ENCODE measurements at regions not wholly inside any gene's neighbourhood (a gene's known extent, or its start where the extent isn't known, plus 50 kb on each side); places are given as distances from the start of the nearest gene placed in this dataset.

DNA sequence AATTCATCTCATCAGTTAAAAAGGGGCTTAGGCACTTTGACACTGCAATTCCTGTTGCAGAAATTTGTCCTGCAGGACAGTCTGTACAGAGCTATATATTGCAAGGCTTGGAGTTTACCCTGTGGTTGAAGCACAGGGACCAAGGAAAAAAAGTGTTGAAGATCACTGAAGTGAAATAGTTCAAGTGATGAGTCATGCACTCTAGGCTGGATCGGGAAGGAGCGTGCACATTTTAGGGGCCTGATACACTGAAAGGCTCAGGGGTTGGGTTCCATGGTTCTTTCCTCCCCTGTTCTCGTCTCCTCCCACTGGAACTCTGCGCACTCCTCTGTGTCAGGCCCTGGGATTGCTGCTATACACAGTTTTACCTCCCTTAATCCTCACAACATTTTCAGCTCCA, 104.9 kb upstream of the ARMCX2 start:
- ChIA-PET POLR2A (no interaction called here), SMC1A (ENCODE audit: uncharacterized antibody, unreplicated experiment) (no interaction called here), RAD21 (ENCODE audit: unreplicated experiment) (no interaction called here), CTCF (no interaction called here)
- Histone ChIP-seq H3K27me3 (replicated peaks in 1 of 2; ENCODE audit: control insufficient read depth in 2 of 2, insufficient read depth in 2 of 2, low read length in 1 of 2) (no peaks in the 10 kb centered on the region), H4K20me1 (ENCODE audit: control insufficient read depth, insufficient read depth) (no peaks in the 10 kb centered on the region), H3K79me2 (ENCODE audit: control insufficient read depth, insufficient read depth, low read length) (no peaks in the 10 kb centered on the region), H3K4me1 (ENCODE audit: control insufficient read depth, insufficient read depth, low read length) (no peaks in the 10 kb centered on the region), H3K36me3 (ENCODE audit: control insufficient read depth in 2 of 2, insufficient read depth in 2 of 2, low read length in 1 of 2) (no peaks in the 10 kb centered on the region), H2AFZ (ENCODE audit: control insufficient read depth, low read depth, low read length) (no peak overlapping the region), H3K4me3 (no peak overlapping the region), H3K9ac (ENCODE audit: control insufficient read depth, insufficient read depth, low read length) (no peak overlapping the region), H3K27ac (ENCODE audit: control insufficient read depth, insufficient read depth) (no peak overlapping the region), H3K4me2 (ENCODE audit: control insufficient read depth, insufficient read depth) (no peak overlapping the region), H3K9me3 (replicated peaks; ENCODE audit: control insufficient read depth, insufficient read depth, low read length) (no peaks in the 10 kb centered on the region)
- WGBS (ENCODE audit: insufficient coverage, insufficient replicate concordance, low lambda C conversion rate, missing lambda C conversion rate) = 54% methylated on average over 4 of the region's 4 CpGs
- no peak for ATAC-seq
- no peak for FAIRE-seq
- BruUV-seq (replicated peaks) = no TSS peak
- TF ChIP-seq CHD4 (IDR thresholded peaks at IDR 0.05) = no peak
- in situ Hi-C loops (cut with MboI) (no loop called here), intact Hi-C loops (cut with micrococcal nuclease; ENCODE audit: unreplicated experiment) (no loop called here)
- DNase-seq (ENCODE audit: low read depth, low spot score) = no peak

DNA sequence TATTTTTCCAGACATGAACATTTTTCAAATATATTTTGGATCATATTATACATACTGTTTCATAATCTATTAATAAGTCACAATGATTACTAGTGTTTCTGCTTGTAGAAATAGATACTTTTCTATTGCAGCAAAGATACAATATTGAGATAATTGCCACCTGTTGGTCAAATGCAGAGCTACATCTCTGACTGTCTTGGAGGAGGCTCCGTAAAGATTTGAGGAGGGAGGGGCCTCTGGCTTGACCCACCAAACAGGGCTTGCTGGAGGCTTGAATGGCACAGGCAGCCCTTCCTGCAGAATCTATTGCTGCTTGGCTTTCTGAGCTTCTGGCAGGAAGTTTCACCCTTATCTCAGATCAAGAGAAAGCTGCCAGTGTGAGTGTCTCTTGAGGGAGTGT, 99.3 kb upstream of the ARMCX2 start:
- ChIA-PET SMC1A (ENCODE audit: uncharacterized antibody, unreplicated experiment) (interaction anchor here (0.6 to 1.5 kb wide), 6 partner anchors 10 to 343 kb away, joined by 3 to 7 read pairs (median 5); no protein-coding TSS in a partner anchor), RAD21 (ENCODE audit: unreplicated experiment) (interaction anchor here (1.2 to 1.4 kb wide), 3 partner anchors 14 to 341 kb away, joined by 3 to 5 read pairs (median 5); no protein-coding TSS in a partner anchor), POLR2A (no interaction called here), CTCF (interaction anchor here (0.6 to 1.5 kb wide), 13 partner anchors 10 to 925 kb away, joined by 3 to 7 read pairs (median 4); no protein-coding TSS in a partner anchor)
- in situ Hi-C loops (cut with MboI) (no loop called here), intact Hi-C loops (cut with micrococcal nuclease; ENCODE audit: unreplicated experiment) (loop anchor here (2.0 to 5.0 kb wide), 3 partner anchors 142 to 344 kb away; partner anchors contain the start of gene ARMCX6)
- Histone ChIP-seq H3K9ac (ENCODE audit: control insufficient read depth, insufficient read depth, low read length) (no peak overlapping the region), H3K4me2 (ENCODE audit: control insufficient read depth, insufficient read depth) (no peak overlapping the region), H4K20me1 (ENCODE audit: control insufficient read depth, insufficient read depth) (no peaks in the 10 kb centered on the region), H3K4me3 (no peak overlapping the region), H3K27ac (ENCODE audit: control insufficient read depth, insufficient read depth) (no peak overlapping the region), H3K4me1 (ENCODE audit: control insufficient read depth, insufficient read depth, low read length) (no peaks in the 10 kb centered on the region), H3K79me2 (ENCODE audit: control insufficient read depth, insufficient read depth, low read length) (no peaks in the 10 kb centered on the region), H3K9me3 (replicated peaks; ENCODE audit: control insufficient read depth, insufficient read depth, low read length) (no peaks in the 10 kb centered on the region), H2AFZ (ENCODE audit: control insufficient read depth, low read depth, low read length) (no peak overlapping the region; the same call in 1 of the 2 replicates), H3K36me3 (ENCODE audit: control insufficient read depth in 2 of 2, insufficient read depth in 2 of 2, low read length in 1 of 2) (no peaks in the 10 kb centered on the region), H3K27me3 (replicated peaks in 1 of 2; ENCODE audit: control insufficient read depth in 2 of 2, insufficient read depth in 2 of 2, low read length in 1 of 2) (no peaks in the 10 kb centered on the region)
- ATAC-seq (peak; percentile 90), FAIRE-seq (no peak), DNase-seq (ENCODE audit: low read depth, low spot score) (no peak)
- TF ChIP-seq, protein P1, sequence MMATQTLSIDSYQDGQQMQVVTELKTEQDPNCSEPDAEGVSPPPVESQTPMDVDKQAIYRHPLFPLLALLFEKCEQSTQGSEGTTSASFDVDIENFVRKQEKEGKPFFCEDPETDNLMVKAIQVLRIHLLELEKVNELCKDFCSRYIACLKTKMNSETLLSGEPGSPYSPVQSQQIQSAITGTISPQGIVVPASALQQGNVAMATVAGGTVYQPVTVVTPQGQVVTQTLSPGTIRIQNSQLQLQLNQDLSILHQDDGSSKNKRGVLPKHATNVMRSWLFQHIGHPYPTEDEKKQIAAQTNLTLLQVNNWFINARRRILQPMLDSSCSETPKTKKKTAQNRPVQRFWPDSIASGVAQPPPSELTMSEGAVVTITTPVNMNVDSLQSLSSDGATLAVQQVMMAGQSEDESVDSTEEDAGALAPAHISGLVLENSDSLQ (IDR thresholded peaks at IDR 0.05) = peak; percentile 67
- no peak for TF ChIP-seq PAX8 (IDR thresholded peaks at IDR 0.05)
- TF ChIP-seq, protein P2, sequence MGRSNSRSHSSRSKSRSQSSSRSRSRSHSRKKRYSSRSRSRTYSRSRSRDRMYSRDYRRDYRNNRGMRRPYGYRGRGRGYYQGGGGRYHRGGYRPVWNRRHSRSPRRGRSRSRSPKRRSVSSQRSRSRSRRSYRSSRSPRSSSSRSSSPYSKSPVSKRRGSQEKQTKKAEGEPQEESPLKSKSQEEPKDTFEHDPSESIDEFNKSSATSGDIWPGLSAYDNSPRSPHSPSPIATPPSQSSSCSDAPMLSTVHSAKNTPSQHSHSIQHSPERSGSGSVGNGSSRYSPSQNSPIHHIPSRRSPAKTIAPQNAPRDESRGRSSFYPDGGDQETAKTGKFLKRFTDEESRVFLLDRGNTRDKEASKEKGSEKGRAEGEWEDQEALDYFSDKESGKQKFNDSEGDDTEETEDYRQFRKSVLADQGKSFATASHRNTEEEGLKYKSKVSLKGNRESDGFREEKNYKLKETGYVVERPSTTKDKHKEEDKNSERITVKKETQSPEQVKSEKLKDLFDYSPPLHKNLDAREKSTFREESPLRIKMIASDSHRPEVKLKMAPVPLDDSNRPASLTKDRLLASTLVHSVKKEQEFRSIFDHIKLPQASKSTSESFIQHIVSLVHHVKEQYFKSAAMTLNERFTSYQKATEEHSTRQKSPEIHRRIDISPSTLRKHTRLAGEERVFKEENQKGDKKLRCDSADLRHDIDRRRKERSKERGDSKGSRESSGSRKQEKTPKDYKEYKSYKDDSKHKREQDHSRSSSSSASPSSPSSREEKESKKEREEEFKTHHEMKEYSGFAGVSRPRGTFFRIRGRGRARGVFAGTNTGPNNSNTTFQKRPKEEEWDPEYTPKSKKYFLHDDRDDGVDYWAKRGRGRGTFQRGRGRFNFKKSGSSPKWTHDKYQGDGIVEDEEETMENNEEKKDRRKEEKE (IDR thresholded peaks at IDR 0.05) = no peak
- TF ChIP-seq, protein P3, sequence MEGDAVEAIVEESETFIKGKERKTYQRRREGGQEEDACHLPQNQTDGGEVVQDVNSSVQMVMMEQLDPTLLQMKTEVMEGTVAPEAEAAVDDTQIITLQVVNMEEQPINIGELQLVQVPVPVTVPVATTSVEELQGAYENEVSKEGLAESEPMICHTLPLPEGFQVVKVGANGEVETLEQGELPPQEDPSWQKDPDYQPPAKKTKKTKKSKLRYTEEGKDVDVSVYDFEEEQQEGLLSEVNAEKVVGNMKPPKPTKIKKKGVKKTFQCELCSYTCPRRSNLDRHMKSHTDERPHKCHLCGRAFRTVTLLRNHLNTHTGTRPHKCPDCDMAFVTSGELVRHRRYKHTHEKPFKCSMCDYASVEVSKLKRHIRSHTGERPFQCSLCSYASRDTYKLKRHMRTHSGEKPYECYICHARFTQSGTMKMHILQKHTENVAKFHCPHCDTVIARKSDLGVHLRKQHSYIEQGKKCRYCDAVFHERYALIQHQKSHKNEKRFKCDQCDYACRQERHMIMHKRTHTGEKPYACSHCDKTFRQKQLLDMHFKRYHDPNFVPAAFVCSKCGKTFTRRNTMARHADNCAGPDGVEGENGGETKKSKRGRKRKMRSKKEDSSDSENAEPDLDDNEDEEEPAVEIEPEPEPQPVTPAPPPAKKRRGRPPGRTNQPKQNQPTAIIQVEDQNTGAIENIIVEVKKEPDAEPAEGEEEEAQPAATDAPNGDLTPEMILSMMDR (IDR thresholded peaks at IDR 0.05 in 2 of 3, conservative IDR thresholded peaks at IDR 0.05 in 1 of 3; ENCODE audit: control insufficient read depth in 2 of 3, extremely low read depth in 1 of 3, insufficient read depth in 1 of 3, low read depth in 3 of 3, low read length in 3 of 3) = peak; percentile 30 to 49 (median 31); a peak in 5 of 6 replicates
- peak; percentile 41 for TF ChIP-seq RAD21 (IDR thresholded peaks at IDR 0.05; ENCODE audit: insufficient read depth, low read depth, low read length)
- peak; percentile 50; the same call in 1 of the 2 replicates for TF ChIP-seq SMC3 (IDR thresholded peaks at IDR 0.05; ENCODE audit: borderline replicate concordance, low read length)
- 68% methylated on average over 1 of the region's 1 CpG for WGBS (ENCODE audit: insufficient coverage, insufficient replicate concordance, low lambda C conversion rate, missing lambda C conversion rate)
- BruUV-seq (replicated peaks) = no TSS peak

Measured in GM12878 (cell line).